ENCODE measurements at regions not wholly inside any gene's neighbourhood (a gene's known extent, or its start where the extent isn't known, plus 50 kb on each side); places are given as distances from the start of the nearest gene placed in this dataset.

GRCh38 chr1:88062650-88063153 is 621.4 kb upstream of the PKN2 start:
- no peak for DNase-seq (ENCODE audit: low read depth in 2 of 2)

- DNase-seq (ENCODE audit: low read depth in 2 of 2) = no peak
Measured at GRCh38 chr1:88063605-88064004, 620.5 kb upstream of the PKN2 start.

DNA sequence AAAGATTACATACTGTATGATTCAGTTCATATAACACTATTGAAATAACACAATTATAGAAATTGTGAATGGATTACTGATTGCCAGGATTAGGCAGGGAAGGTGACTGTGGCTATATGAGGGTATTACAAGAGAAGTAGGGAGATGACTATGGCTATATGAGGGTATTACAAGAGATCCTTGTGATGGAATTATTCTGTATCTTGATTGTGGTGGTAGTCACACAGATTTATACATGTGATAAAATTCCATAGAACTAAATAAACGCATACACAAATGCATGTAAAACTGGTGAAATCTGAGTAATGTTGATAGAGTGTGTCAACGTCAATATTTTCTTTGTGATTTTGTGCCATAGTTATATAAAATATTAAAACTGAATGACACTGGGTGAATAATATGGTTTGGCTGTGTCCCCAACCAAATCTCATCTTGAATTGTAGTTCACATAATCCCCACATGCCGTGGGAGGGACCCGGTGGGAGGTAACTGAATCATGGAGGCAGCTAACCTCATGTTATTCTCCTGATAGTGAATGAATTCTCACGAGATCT is 615.6 kb upstream of the PKN2 start:
- DNase-seq (ENCODE audit: low read depth in 2 of 2) = no peak

DNA sequence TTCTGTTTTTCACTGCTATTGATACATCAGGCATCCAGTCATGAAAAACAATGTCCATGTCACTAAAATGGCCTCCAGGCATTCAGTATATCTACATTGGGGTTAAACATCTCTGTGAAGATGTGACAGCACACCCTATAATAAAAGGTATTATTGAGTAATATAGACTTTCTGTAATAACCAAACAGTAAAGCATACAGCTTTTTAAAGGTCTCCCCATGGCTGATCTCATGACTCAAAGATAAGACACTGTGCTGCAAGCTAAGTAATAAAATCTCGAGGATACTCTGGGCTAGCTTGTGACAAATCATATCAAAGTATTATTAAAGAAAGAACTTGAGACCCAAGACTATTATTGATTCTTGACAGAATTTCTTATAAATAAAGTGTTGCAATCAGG is 613.1 kb upstream of the PKN2 start:
- DNase-seq (ENCODE audit: low read depth in 2 of 2) = no peak

DNA sequence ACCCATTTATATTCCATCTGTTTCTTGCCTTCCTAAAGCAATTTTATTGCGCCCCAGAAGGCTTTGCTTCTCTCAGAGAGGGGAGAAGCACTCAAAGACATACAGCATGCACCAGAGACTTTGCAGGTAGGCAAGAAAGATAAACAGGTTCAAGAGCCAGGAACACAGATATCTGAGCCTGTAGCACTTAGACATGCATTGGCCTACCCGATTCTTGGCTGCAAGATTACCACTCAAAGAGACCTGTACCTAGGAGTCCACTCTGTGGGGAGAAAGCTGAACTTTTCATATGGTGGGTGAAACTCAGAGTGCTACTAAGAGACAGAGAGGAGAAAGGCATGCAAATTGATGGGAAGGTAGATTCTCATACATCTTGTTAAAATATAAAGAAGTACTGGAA is 609.4 kb upstream of the PKN2 start:
- DNase-seq (ENCODE audit: low read depth in 2 of 2) = no peak

- no peak for DNase-seq (ENCODE audit: low read depth in 2 of 2)
Measured at GRCh38 chr1:88075813-88076212, 608.3 kb upstream of the PKN2 start.

GRCh38 chr1:88079036-88079435 is 605.0 kb upstream of the PKN2 start:
- DNase-seq (ENCODE audit: low read depth in 2 of 2) = no peak

GRCh38 chr1:88080875-88081274 is 603.2 kb upstream of the PKN2 start:
- no peak for DNase-seq (ENCODE audit: low read depth in 2 of 2)

DNA sequence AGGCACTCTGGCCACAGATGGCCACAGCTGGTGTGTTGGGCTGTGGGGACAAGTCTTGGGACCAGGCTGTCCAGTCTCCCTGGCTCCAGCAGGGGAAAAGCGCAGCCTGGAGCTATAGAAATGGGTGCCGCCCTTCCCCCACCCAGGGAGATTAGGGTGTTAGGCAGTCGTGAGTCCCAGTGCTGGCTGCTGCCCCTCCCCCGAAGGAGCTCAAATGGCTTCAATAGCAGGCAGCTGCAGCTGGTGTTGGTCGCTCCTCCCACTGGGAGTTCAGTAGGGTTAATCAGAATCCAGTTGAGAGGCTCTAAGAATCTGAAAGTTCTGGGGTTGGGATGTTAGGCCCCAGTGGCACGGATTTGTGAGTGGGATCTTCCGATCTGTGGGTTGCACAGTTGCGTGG is 595.6 kb upstream of the PKN2 start:
- DNase-seq (ENCODE audit: low read depth in 2 of 2) = no peak

DNA sequence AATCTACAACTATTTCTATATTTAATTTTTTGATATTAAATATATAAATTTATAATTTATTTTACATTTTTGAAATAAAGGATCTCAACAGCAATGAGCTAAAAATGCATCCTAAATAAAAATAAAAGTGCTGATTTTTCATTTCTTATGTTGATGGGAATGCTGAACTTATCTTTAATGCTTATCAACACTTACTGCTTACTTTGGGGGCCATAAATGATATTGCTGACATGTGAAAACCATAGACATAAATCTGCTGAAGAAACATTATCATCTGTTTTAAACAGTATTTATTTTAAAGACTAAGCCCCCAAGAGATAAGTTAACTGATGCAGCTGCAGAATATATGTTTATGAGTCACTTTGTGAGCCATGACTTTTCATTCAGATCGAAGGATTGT is 594.1 kb upstream of the PKN2 start:
- DNase-seq (ENCODE audit: low read depth in 2 of 2) = no peak

DNA sequence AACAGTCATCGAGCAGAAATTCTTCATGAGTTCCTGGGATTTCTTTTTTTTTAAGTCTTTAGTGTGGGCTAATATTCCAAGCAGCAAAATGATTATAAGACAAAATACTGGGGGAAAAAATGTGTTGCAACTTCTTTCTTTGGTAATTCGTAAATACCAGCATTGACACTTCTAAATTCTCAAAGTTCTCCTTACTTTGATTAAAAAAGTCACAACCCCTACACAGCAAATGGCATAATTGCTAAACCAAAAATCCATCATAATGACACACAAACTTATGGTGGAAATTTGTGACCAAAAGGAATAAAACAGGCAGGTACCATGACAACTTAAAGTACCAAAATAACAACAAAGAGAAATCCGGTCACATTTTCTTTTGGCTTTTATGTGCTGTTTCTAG is 585.2 kb upstream of the PKN2 start:
- DNase-seq (ENCODE audit: low read depth in 2 of 2) = no peak

DNA sequence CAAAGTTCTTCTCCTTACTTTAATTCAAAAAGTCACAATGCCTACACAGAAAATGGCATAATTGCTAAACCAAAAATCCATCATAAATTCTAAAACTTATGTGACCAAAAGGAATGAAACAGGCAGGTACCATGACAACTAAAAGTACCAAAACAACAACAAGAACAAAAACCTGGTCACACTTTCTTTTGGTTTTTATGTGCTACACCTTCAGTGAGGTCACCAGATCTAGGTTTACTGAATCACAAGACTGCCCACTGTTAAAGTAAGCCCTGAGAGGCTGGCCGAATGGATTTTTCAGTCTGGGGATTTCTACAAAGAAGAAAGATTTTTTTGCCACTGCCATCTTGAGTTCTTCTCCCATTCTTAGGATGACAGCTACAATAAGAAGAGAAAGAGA is 583.0 kb upstream of the PKN2 start:
- DNase-seq (ENCODE audit: low read depth in 2 of 2) = no peak

DNA sequence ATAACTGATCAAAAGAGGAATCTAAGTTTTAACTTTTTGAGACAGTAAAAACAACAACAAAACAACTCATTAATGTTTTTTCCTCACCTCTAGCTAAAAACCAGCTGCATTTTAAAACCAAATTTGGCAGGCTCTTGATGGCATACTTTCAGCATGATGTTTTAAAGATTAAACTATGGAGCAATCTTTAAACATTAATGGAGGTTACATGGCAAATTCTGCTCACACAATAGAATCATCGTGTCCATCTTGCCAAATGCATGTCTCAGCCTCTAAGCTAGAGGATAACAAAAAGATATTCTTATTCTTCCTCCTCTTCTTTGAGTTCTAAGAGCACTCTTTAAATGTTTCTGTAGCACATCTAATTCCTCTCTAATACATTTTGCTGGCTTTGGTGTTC is 579.8 kb upstream of the PKN2 start:
- no peak for DNase-seq (ENCODE audit: low read depth in 2 of 2)

DNA sequence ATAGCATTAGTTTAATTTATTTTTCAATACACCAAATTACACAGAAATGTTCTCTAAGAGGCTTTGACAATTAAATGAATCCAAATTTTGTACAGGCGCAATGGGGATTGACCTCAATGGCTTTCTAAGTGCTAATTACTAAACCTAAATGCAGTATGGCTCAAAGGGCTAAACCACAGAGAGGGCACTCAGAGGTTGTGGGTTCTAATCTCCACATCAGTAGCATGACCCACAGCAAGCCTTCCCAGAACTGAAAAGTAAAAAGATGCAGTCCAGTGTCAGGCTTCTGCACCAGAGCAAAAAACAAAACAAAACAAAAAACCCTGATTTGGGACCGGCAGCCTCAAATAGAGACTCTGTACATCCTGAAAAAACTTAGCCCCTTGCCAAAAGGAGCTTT is 579.2 kb upstream of the PKN2 start:
- DNase-seq (ENCODE audit: low read depth in 2 of 2) = no peak

DNA sequence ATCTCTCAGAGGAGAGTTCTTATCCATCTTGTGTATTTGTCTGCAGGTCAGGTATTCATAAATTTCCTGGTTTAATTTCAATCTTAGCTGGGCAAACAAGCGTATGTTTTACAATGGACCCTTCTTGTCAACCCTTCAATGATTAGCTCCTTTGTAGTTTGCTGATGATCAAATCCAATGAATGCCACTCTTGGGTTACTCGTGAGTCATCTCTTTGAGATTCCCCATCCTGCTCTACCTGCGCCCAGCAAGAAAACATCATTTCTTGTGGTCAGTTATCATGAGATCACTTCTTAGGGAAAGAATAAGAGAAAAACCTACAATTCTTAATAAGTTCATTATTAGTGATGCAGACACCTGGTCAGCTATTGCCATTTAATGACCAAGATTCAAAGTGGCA is 572.3 kb upstream of the PKN2 start:
- DNase-seq (ENCODE audit: low read depth in 2 of 2) = no peak

- no peak for DNase-seq (ENCODE audit: low read depth in 2 of 2)
Measured at GRCh38 chr1:88117597-88117996, 566.5 kb upstream of the PKN2 start.

DNA sequence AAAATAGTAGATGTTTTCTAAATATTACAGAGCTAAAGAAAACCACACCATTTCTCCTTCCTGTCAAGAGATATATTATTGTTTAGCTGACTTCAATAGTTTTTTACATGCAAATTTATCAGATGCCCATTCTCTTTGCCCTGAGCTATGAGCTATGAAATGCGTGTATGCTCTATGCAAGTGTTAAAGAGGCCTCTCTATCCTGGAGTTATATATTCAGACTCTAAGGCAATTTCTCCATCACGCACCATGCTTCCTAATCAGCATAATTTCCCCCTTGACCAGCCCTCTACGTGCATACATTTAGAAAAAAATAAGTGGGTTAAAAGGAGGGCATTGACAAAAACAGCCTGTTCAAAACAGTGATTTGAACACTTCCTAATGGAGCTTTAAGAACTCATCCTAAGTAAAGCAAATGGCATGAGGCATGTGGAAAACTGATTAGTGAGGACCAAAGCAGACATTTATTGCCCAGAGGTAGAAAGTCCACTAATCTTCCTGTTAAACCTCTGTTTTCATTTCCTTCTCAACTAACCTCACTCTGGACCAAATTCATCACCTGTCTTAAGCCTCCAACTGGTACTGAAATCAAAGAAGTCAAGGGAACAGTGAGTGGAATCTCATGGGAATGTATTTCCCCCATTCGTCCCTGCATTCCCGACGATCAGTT is 565.8 kb upstream of the PKN2 start:
- DNase-seq (ENCODE audit: low read depth in 2 of 2) = no peak

GRCh38 chr1:88124614-88125013 is 559.5 kb upstream of the PKN2 start:
- DNase-seq (ENCODE audit: low read depth in 2 of 2) = no peak

DNA sequence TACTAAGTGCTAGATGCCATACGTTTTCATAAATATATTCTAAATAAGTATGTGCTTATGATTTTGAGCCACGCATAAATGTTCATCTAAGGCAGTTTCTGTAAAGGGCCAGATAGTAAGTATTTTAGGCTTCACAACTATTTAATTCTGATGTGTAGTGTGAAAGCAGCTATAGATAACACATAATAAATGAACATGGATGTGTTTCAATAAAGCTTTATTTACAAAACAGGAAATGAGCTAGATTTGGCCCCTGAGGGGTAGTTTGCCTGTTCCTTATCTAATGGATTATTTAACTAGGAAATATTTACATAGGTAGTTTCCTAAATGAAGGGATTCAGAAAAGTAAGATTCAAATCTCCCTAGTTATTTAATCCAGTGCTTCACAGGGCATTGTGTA is 557.6 kb upstream of the PKN2 start:
- no peak for DNase-seq (ENCODE audit: low read depth in 2 of 2)

DNA sequence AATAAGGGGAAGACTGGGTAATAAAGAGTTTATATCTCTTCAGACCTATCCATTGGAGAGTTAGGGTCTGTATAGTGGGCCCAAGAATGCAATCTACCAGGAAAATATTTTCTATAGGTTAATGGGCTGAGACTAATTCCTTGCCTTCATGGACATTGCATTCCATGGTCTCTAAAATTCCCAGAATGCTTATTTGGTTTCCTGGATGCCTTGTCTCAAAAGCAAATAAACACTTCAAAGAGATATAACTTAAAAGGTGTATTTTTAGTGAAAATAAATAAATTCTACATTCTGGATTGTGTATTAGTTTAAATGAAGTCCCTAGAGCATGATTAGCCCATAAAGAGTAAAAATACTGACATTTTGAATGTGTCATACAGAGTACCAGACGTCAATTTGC is 550.1 kb upstream of the PKN2 start:
- DNase-seq (ENCODE audit: low read depth in 2 of 2) = no peak

- DNase-seq (ENCODE audit: low read depth in 2 of 2) = no peak
Measured at GRCh38 chr1:88134983-88135921, 548.8 kb upstream of the PKN2 start.

DNA sequence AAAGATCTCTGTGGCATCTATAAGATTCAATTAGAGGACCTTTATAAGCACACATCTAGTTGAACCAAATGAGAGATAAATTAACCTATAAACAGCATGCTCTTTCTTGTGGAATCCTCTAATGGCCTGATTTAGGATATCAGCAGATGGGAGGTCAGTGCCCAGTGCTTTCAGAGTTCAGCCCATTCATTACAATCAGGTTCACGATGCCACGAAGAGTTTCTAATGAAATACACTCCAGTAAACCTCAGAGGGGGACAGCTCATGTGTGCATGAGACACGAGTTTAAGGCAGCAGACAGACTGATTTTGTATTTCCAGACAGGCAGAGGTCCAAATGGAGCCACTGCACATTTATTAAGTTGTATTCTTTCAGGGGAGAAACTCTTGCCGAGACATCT is 544.4 kb upstream of the PKN2 start:
- no peak for DNase-seq (ENCODE audit: low read depth in 2 of 2)

DNA sequence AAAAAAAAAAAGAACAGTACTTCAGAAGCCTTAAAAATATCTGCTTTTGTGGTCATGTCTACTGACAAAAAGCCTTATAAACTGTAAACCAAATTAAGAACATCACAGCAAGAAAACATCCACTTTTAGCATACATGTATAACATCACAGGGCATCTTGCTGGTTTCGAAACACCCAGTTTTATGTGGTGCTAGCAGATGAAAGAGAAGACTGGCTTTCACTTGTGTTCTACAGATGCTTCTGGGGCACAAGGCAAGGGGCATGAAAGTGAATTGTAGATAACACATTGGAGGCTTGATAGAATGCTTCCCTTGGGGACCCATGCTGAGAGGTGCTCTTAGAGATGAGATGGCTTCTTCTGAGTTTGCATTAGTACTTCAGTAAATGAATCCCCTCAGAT is 543.7 kb upstream of the PKN2 start:
- no peak for DNase-seq (ENCODE audit: low read depth in 2 of 2)

Data from stimulated activated CD8-positive, alpha-beta memory T cell treated with anti-CD3 and anti-CD28 coated beads, Interleukin-2, amount 100 ng/mL, for 1 hour (primary cell).